AG09309 (cell line): ENCODE measurements at regions not wholly inside any gene's neighbourhood (a gene's known extent, or its start where the extent isn't known, plus 50 kb on each side); places are given as distances from the start of the nearest gene placed in this dataset.

ENCODE experiments used
- DNase-seq: peaks from one replicate; pipeline ENCODE4 v3.0.0-alpha.2; 2010; ENCODE audit warnings: low read depth
- H3K4me3 ChIP-seq: 2 replicates; pipeline ENCODE4 v1.5.1; 2011; ENCODE audit warnings: mild to moderate bottlenecking, low read depth, low read length, moderate library complexity; ENCODE audit not compliant: control insufficient read depth
- TF ChIP-seq, protein P1 (sequence below): IDR thresholded peaks from 2 replicates; pipeline ENCODE4 v1.5.1; 2011; ENCODE audit warnings: mild to moderate bottlenecking, low read depth, low read length, inconsistent platforms; ENCODE audit not compliant: insufficient read depth, control insufficient read depth; ENCODE audit errors: missing control alignments

- TF ChIP-seq, protein P1, sequence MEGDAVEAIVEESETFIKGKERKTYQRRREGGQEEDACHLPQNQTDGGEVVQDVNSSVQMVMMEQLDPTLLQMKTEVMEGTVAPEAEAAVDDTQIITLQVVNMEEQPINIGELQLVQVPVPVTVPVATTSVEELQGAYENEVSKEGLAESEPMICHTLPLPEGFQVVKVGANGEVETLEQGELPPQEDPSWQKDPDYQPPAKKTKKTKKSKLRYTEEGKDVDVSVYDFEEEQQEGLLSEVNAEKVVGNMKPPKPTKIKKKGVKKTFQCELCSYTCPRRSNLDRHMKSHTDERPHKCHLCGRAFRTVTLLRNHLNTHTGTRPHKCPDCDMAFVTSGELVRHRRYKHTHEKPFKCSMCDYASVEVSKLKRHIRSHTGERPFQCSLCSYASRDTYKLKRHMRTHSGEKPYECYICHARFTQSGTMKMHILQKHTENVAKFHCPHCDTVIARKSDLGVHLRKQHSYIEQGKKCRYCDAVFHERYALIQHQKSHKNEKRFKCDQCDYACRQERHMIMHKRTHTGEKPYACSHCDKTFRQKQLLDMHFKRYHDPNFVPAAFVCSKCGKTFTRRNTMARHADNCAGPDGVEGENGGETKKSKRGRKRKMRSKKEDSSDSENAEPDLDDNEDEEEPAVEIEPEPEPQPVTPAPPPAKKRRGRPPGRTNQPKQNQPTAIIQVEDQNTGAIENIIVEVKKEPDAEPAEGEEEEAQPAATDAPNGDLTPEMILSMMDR: no peak
- H3K4me3 ChIP-seq: no peak overlapping the region
- DNase-seq: no peak
Measured at GRCh38 chr2:177108890-177109289, 103.7 kb upstream of the HNRNPA3 start.

- no peak overlapping the region for H3K4me3 ChIP-seq
Measured at GRCh38 chr2:177114712-177115111, 97.9 kb upstream of the HNRNPA3 start.

GRCh38 chr2:177117755-177118154 is 94.8 kb upstream of the HNRNPA3 start:
- no peak for DNase-seq
- TF ChIP-seq, protein P1: no peak
- no peak overlapping the region for H3K4me3 ChIP-seq

More at GRCh38 chr2:177114712-177115111, 97.9 kb upstream of the HNRNPA3 start:
- DNase-seq: no peak
- TF ChIP-seq, protein P1: no peak

DNA sequence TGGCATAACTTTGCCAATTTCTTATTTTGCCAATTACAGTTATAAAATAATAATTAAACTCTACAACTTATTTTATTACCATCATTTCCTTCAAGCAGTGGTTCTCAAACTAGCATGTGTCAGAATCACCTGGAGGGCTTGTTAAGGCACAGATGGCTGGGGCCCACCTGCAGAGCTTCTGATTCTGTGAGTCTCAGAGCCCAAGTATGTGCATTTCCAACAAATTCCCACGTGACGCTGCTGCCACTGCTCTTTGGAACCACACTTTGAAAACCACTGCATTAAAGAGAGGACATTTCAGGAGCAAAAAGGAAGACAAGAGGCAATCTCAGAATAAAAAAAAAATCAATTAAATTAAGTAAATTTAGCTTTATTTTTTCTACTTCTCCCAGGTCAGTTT is 94.0 kb upstream of the HNRNPA3 start:
- DNase-seq: no peak
- TF ChIP-seq, protein P1: no peak
- H3K4me3 ChIP-seq: no peak overlapping the region

DNA sequence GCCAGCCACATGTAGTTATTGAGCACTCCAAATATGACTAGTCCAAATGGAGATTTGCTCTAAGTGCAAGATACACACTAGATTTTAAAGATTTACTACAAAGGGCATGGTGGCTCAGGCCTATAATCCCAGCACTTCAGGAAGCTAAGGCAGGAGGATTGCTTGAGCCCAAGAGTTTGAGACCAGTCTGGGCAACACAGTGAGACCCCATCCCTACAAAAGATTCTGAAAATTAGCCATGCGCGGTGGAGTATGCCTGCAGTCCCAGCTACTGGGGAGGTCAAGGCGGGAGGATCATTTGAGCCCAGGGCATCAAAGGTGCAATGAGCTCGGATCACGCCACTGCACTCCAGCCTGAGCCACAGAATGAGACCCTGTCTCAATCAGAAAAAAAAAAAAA is 93.5 kb upstream of the HNRNPA3 start:
- TF ChIP-seq, protein P1: no peak
- DNase-seq: no peak

GRCh38 chr2:177123048-177123447 is 89.5 kb upstream of the HNRNPA3 start:
- TF ChIP-seq, protein P1: no peak
- H3K4me3 ChIP-seq: no peak overlapping the region
- DNase-seq: no peak

More for the DNA sequence above, 93.5 kb upstream of the HNRNPA3 start:
- H3K4me3 ChIP-seq: no peak overlapping the region

DNA sequence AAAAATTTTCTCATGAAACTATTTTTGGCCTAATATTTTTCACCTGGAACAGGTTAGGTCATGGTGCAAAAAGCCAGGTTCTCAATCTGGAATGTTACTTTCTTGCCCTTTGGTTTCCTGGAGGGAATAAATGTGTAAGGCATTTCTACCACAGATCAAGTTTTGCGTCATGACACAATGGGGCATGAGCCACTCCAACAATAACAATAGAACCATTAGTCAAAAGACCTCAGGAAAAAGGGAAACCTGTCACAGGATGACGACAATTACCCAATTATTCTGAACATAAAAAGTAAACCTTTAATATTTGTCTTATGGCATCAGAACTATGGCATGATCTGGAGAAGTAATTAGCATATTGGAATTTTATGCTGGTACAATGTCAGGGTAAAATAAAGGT is 88.2 kb upstream of the HNRNPA3 start:
- TF ChIP-seq, protein P1: no peak

More for the DNA sequence above, 88.2 kb upstream of the HNRNPA3 start:
- H3K4me3 ChIP-seq: no peak overlapping the region
- DNase-seq: no peak
